Stomach smooth muscle (tissue), 2 donors: ENCODE measurements at regions not wholly inside any gene's neighbourhood (a gene's known extent, or its start where the extent isn't known, plus 50 kb on each side); places are given as distances from the start of the nearest gene placed in this dataset.

ENCODE experiments used
- H3K27ac ChIP-seq: one replicate; pipeline ENCODE4 v1.7.0; 2013; ENCODE audit warnings: mild to moderate bottlenecking, low read length, inconsistent platforms
- H3K27me3 ChIP-seq, 2 donors: one replicate each; pipeline ENCODE4 v1.7.0; 2013; ENCODE audit warnings: low read length in 2 of 2; ENCODE audit not compliant: insufficient read depth in 2 of 2, control insufficient read depth in 1 of 2
- H3K36me3 ChIP-seq, 2 donors: one replicate each; pipeline ENCODE4 v1.7.0; 2013; ENCODE audit warnings: low read length in 2 of 2; ENCODE audit not compliant: control insufficient read depth in 2 of 2, insufficient read depth in 2 of 2
- H3K4me1 ChIP-seq: one replicate; pipeline ENCODE4 v1.7.0; 2013; ENCODE audit warnings: low read length; ENCODE audit not compliant: control insufficient read depth, insufficient read depth
- H3K4me3 ChIP-seq, 2 donors: one replicate each; pipeline ENCODE4 v1.7.0; 2013; ENCODE audit warnings: low read length in 2 of 2
- H3K9ac ChIP-seq, 2 donors: one replicate each; pipeline ENCODE4 v1.7.0; 2013; ENCODE audit warnings: low read length in 2 of 2, mild to moderate bottlenecking in 1 of 2
- H3K9me3 ChIP-seq, 2 donors: one replicate each; pipeline ENCODE4 v1.7.0; 2013; ENCODE audit warnings: low read length in 2 of 2; ENCODE audit not compliant: control insufficient read depth in 2 of 2
- donor health status: healthy.
- donor health status: Pancreatic carcinoma.

DNA sequence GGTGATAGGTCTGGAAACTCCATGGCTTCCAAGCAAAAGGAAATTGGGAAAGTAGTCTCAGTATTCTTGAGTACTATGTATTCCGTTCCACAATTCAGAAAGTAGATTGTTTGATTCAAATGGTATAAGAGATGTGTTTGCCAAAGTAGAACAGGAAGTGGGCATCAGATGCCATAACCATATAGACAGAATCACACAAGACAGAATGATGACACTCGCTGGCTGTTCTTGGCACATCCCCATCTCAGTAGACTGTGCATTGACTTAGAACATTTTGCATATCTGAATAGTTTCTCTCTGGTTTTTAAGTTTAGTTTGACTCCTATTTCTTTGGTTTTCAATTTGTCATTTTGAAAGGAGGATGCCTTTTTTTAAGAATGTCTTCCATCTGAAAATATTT is 221.1 kb upstream of the RGS6 start:
- Histone ChIP-seq H3K27me3 (no peaks in the 10 kb centered on the region), H3K4me1 (no peaks in the 10 kb centered on the region), H3K9me3 (no peaks in the 10 kb centered on the region), H3K4me3 (no peak overlapping the region), H3K27ac (no peak overlapping the region), H3K9ac (no peak overlapping the region), H3K36me3 (peaks cover 7 to 10% of the 10 kb centered on the region in 2 donors)

GRCh38 chr14:71711619-71712018 is 220.6 kb upstream of the RGS6 start:
- H3K27ac ChIP-seq = no peak overlapping the region
- H3K9ac ChIP-seq = no peak overlapping the region
- no peaks in the 10 kb centered on the region for H3K9me3 ChIP-seq
- no peaks in the 10 kb centered on the region for H3K27me3 ChIP-seq
- no peak overlapping the region for H3K4me3 ChIP-seq
- H3K36me3 ChIP-seq = peaks cover 7 to 12% of the 10 kb centered on the region in 2 donors
- no peaks in the 10 kb centered on the region for H3K4me1 ChIP-seq

GRCh38 chr14:71712478-71712877 is 219.8 kb upstream of the RGS6 start:
- no peaks in the 10 kb centered on the region for H3K4me1 ChIP-seq
- H3K36me3 ChIP-seq = peaks cover 7 to 12% of the 10 kb centered on the region in 2 donors

DNA sequence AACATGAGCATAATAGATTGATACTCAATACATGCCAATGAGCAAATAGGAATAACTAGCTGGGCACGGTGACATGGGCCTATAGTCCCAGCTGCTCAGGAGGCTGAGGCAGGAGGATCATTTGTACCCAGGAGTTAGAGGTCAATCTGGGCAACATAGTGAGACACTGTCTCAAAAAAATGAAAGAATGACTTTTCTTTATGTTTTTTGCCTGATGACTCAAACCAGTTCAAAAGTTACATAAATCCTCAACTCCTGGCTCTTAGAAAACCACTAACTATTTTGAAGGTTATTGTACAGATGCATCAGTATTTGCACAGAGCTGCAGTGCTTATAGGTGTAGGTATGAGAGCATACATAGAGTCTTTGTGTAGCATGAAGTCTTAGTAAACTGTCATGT is 219.2 kb upstream of the RGS6 start:
- Histone ChIP-seq H3K4me3 (no peak overlapping the region), H3K4me1 (no peaks in the 10 kb centered on the region), H3K27me3 (no peaks in the 10 kb centered on the region), H3K9me3 (no peaks in the 10 kb centered on the region), H3K36me3 (peaks cover 7 to 12% of the 10 kb centered on the region in 2 donors), H3K9ac (no peak overlapping the region), H3K27ac (no peak overlapping the region)

More at GRCh38 chr14:71712478-71712877, 219.8 kb upstream of the RGS6 start:
- Histone ChIP-seq H3K9ac (no peak overlapping the region), H3K9me3 (no peaks in the 10 kb centered on the region), H3K27ac (no peak overlapping the region), H3K4me3 (no peak overlapping the region), H3K27me3 (no peaks in the 10 kb centered on the region)

DNA sequence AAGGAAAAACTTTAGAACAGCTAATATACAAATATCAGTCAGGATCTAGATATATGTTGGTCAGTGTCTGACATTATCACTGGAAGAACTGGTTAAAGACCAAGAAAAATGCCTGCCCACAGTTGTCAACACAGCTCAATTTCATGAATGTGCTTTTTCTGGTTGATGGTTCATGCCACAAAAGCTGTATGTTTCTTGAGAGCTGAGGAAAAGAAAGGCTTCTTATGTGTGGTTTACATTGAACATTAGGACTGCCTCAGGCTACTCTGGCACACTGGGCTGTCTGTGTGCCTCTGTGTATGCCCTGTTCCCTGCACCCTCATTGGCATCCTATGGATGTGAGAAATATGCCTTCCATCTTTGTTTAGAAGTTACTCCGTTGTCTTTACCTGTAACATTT is 218.8 kb upstream of the RGS6 start:
- no peak overlapping the region for H3K27ac ChIP-seq
- H3K27me3 ChIP-seq = no peaks in the 10 kb centered on the region
- H3K9me3 ChIP-seq = no peaks in the 10 kb centered on the region
- no peak overlapping the region for H3K9ac ChIP-seq
- peaks cover 10 to 12% of the 10 kb centered on the region in 2 donors for H3K36me3 ChIP-seq
- no peaks in the 10 kb centered on the region for H3K4me1 ChIP-seq
- no peak overlapping the region for H3K4me3 ChIP-seq

DNA sequence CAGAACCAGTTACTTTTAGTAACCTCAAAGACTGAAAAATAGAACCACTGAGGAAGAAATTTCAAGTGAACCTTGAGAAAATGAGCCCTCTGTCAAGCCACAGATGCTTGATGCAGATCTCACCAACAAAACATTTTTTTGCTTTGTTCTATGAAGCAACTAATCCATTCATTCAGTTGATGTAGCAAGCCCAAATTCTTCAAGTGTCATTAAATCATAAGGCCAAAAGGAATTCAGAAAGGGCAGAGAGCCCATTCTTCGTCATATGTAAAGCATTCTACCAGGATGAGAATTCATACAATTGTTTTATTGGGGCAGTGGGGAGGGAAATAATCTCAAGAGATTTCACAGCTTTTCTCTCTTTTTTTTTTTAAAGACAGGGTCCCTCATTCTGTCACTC is 218.0 kb upstream of the RGS6 start:
- Histone ChIP-seq H3K27ac (no peak overlapping the region), H3K9ac (no peak overlapping the region), H3K9me3 (no peaks in the 10 kb centered on the region), H3K27me3 (no peaks in the 10 kb centered on the region), H3K36me3 (peaks cover 8 to 9% of the 10 kb centered on the region in 2 donors), H3K4me1 (no peaks in the 10 kb centered on the region), H3K4me3 (no peak overlapping the region)

- Histone ChIP-seq H3K4me3 (no peak overlapping the region), H3K36me3 (peaks cover 5 to 6% of the 10 kb centered on the region in 2 donors), H3K27me3 (no peaks in the 10 kb centered on the region), H3K9ac (no peak overlapping the region), H3K9me3 (no peaks in the 10 kb centered on the region), H3K27ac (no peak overlapping the region), H3K4me1 (no peaks in the 10 kb centered on the region)
These were observed 216.0 kb upstream of the RGS6 start for GRCh38 chr14:71716041-71716772.

DNA sequence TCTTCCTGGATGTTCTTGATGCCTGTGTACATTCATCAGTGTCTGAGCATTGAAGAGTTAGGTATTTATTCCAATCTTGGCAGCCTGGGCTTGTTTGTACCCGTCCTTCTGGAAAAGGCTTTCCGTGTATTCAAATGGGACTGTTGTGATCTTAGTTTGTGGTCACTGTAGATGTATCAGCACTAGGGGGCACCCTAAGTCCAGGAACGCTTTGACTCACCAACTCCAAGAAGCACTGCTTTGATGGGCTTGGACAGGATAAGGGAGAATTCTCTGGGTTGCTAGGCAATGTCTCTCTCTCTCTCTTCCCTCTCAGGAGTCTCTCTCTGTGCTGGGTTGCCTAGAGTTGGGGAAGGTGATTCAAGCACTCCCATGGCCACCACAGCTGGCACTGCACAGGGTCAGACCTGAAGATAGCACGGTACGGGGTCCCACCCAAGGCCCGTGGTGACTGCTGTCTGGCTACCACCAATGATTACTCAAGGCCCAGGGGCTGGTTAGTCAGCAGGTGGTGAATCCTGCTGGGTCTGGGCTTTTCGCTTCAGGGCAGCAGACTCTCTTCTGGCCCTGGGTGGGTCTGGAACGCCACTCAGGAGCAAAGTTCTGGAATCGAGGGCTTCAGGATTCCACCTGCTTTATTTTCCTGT is 211.1 kb upstream of the RGS6 start:
- Histone ChIP-seq H3K36me3 (peaks cover 2 to 18% of the 10 kb centered on the region in 2 donors), H3K27me3 (no peaks in the 10 kb centered on the region), H3K9ac (no peak overlapping the region), H3K4me1 (no peaks in the 10 kb centered on the region), H3K9me3 (no peaks in the 10 kb centered on the region), H3K27ac (no peak overlapping the region), H3K4me3 (no peak overlapping the region)

DNA sequence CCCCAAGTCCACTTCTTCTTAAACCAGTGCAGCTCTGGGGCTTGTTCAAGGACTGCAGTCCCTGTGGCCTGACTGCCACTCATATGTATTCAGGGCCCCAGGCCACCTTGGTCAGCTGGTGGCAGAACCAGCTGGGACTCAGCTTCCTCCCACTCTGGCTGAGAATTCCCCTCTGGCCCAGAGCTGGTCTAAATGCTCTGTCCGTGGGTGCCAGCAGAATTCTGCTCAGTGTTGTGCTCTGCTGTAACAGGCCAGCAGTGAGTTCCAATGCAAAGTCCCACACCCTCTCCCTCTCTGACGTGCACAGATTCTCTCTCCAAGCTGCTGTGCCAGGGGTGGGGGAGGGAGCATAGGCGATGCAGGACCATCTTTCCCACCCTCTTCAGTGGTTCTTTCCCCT is 210.4 kb upstream of the RGS6 start:
- no peaks in the 10 kb centered on the region for H3K27me3 ChIP-seq
- H3K36me3 ChIP-seq = peaks cover 0 to 19% of the 10 kb centered on the region in 2 donors
- no peak overlapping the region for H3K4me3 ChIP-seq
- no peaks in the 10 kb centered on the region for H3K4me1 ChIP-seq
- no peak overlapping the region for H3K27ac ChIP-seq
- no peak overlapping the region for H3K9ac ChIP-seq
- no peaks in the 10 kb centered on the region for H3K9me3 ChIP-seq

DNA sequence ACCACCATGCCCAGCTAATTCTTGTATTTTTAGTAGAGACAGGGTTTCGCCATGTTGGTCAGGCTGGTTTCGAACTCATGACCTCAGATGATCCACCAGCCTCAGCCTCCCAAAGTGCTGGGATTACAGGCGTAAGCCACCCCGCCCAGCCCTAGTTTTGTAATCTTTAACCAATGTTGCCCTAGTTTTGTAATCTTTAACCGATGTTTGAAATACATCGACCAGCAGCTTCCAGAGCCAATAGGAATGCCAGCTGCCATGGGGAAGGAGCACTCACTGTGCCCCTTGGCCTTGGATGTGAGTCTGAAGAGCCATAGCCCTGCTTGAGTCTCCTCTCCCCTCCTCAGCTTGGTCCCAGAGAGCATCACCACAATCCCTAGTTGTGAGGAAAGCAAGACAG is 209.3 kb upstream of the RGS6 start:
- Histone ChIP-seq H3K4me1 (no peaks in the 10 kb centered on the region), H3K36me3 (peaks cover 0 to 23% of the 10 kb centered on the region in 2 donors), H3K27me3 (no peaks in the 10 kb centered on the region), H3K27ac (no peak overlapping the region), H3K9me3 (no peaks in the 10 kb centered on the region), H3K9ac (no peak overlapping the region), H3K4me3 (no peak overlapping the region)

- Histone ChIP-seq H3K9me3 (no peaks in the 10 kb centered on the region), H3K9ac (no peak overlapping the region), H3K4me1 (no peaks in the 10 kb centered on the region), H3K27ac (no peak overlapping the region), H3K4me3 (no peak overlapping the region), H3K27me3 (no peaks in the 10 kb centered on the region), H3K36me3 (peaks cover 0 to 30% of the 10 kb centered on the region in 2 donors)
These were observed 206.2 kb upstream of the RGS6 start for GRCh38 chr14:71725922-71726579.
